ENCODE measurements at regions not wholly inside any gene's neighbourhood (a gene's known extent, or its start where the extent isn't known, plus 50 kb on each side); places are given as distances from the start of the nearest gene placed in this dataset.

- H3K36me3 ChIP-seq (ENCODE audit: control insufficient read depth in 2 of 2, extremely low read depth in 1 of 2, insufficient read depth in 2 of 2, low read length in 2 of 2): no peaks in the 10 kb centered on the region
- TF ChIP-seq MYC (IDR thresholded peaks at IDR 0.05; ENCODE audit: low read depth, low read length): no peak
- TF ChIP-seq POLR2A (IDR thresholded peaks at IDR 0.05; ENCODE audit: low read depth, low read length): no peak
- TF ChIP-seq GATA2 (IDR thresholded peaks at IDR 0.05; ENCODE audit: insufficient read depth, insufficient read length, low read depth, low read length): no peak
- no peak overlapping the region for H2AFZ ChIP-seq (ENCODE audit: low read depth, low read length)
- intact Hi-C loops (cut with micrococcal nuclease) (no loop called here), dilution Hi-C loops (cut with MboI; ENCODE audit: extremely low pct_ligation_motif_present, low sequenced_read_pairs) (no loop called here)
- CTCF ChIA-PET: no interaction called here
- no peak overlapping the region for H3K4me2 ChIP-seq (ENCODE audit: insufficient read depth, low read length)
- no peaks in the 10 kb centered on the region for H3K4me1 ChIP-seq (ENCODE audit: control insufficient read depth, extremely low read depth, insufficient read depth, low read length)
- FAIRE-seq (peak; percentile 47), DNase-seq (ENCODE audit: low read depth, low spot score) (no peak)
- H3K27me3 ChIP-seq (ENCODE audit: control insufficient read depth in 2 of 2, insufficient read depth in 2 of 2, low read length in 2 of 2): peaks cover 0 to 2% of the 10 kb centered on the region in 2 experiments
- no peaks in the 10 kb centered on the region for H4K20me1 ChIP-seq (replicated peaks; ENCODE audit: control insufficient read depth, extremely low read depth, insufficient read depth, low read length)
- POLR2A ChIA-PET: no interaction called here
- no peak overlapping the region for H3K4me3 ChIP-seq (replicated peaks in 1 of 3; ENCODE audit: insufficient read depth in 1 of 3, low read depth in 1 of 3, low read length in 3 of 3)
- H3K79me2 ChIP-seq (ENCODE audit: control insufficient read depth, insufficient read depth, low read length): no peaks in the 10 kb centered on the region
- H3K27ac ChIP-seq (ENCODE audit: insufficient read depth, low read depth, low read length): no peak overlapping the region
- no peaks in the 10 kb centered on the region for H3K9me3 ChIP-seq (replicated peaks; ENCODE audit: control insufficient read depth, insufficient read depth, low read length)
- no peak overlapping the region for H3K9ac ChIP-seq (replicated peaks; ENCODE audit: extremely low read depth, insufficient read depth, low read length)
- no TSS peak for BruUV-seq (replicated peaks)
- no peaks in the 10 kb centered on the region for H3K9me1 ChIP-seq (replicated peaks; ENCODE audit: control insufficient read depth, extremely low read depth, insufficient read depth, low read length)
These were observed 82.0 kb upstream of the JAK1 start for GRCh38 chr1:65048335-65048734.

DNA sequence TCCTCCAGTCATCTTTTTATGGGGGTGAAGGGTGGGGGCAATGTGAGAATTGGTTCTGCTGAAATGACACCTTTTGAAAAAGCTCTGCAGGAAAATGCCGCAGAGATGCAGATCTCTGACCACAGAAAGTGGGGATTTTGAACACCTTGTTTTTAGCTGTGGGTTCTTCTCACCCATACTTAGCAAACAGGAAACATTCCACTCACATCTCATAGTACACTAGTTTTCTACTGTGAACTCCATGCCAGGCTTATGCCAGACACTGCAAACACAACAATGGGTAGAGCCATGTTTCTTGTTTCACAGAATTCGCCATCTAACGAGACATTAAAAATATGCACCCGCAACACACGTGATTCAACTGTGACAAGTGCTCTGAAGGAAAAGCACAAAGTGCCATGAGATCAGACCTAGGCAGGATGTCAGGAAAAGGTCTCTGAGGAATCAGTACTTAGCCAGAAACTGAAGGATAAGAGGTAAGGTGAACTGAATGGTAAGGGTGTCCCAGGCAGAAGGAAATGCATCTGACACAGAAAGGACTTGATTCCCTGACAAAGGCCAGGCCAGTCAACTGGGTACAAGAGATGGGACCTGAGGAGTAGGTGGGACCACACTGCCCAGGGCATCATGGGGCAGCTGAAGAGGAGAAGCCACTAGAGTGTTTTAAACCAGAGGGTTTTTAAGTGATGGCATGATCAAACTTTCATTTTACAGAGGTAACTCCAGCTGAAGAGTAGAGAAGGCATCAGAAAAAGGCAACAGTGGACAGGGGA, 83.8 kb upstream of the JAK1 start:
- DNase-seq (ENCODE audit: low read depth, low spot score): no peak

More for the DNA sequence above, 83.8 kb upstream of the JAK1 start:
- BruUV-seq (replicated peaks): no TSS peak
- dilution Hi-C loops (cut with MboI; ENCODE audit: extremely low pct_ligation_motif_present, low sequenced_read_pairs) (no loop called here), intact Hi-C loops (cut with micrococcal nuclease) (no loop called here)
- Histone ChIP-seq H3K4me2 (ENCODE audit: insufficient read depth, low read length) (no peak overlapping the region), H3K9me1 (replicated peaks; ENCODE audit: control insufficient read depth, extremely low read depth, insufficient read depth, low read length) (no peaks in the 10 kb centered on the region), H3K27me3 (ENCODE audit: control insufficient read depth in 2 of 2, insufficient read depth in 2 of 2, low read length in 2 of 2) (peaks cover 0 to 2% of the 10 kb centered on the region in 2 experiments), H2AFZ (ENCODE audit: low read depth, low read length) (no peak overlapping the region), H3K9ac (replicated peaks; ENCODE audit: extremely low read depth, insufficient read depth, low read length) (no peak overlapping the region), H3K4me1 (ENCODE audit: control insufficient read depth, extremely low read depth, insufficient read depth, low read length) (no peaks in the 10 kb centered on the region), H4K20me1 (replicated peaks; ENCODE audit: control insufficient read depth, extremely low read depth, insufficient read depth, low read length) (no peaks in the 10 kb centered on the region), H3K4me3 (replicated peaks in 1 of 3; ENCODE audit: insufficient read depth in 1 of 3, low read depth in 1 of 3, low read length in 3 of 3) (no peak overlapping the region), H3K9me3 (replicated peaks; ENCODE audit: control insufficient read depth, insufficient read depth, low read length) (no peaks in the 10 kb centered on the region), H3K79me2 (ENCODE audit: control insufficient read depth, insufficient read depth, low read length) (no peaks in the 10 kb centered on the region), H3K36me3 (ENCODE audit: control insufficient read depth in 2 of 2, extremely low read depth in 1 of 2, insufficient read depth in 2 of 2, low read length in 2 of 2) (no peaks in the 10 kb centered on the region), H3K27ac (ENCODE audit: insufficient read depth, low read depth, low read length) (no peak overlapping the region)
- ChIA-PET POLR2A (no interaction called here), CTCF (interaction anchor here (2.2 kb wide), 1 partner anchor 25 kb away, joined by 6 read pairs; no protein-coding TSS in a partner anchor)
- TF ChIP-seq JUN (IDR thresholded peaks at IDR 0.05; ENCODE audit: borderline replicate concordance, insufficient read depth, insufficient read length, low read depth): no peak
- no peak for TF ChIP-seq EZH2 (IDR thresholded peaks at IDR 0.05; ENCODE audit: borderline replicate concordance, low read depth, low read length, severe bottlenecking)
- no peak for TF ChIP-seq MYC (IDR thresholded peaks at IDR 0.05; ENCODE audit: low read depth, low read length)
- no peak for TF ChIP-seq POLR2AphosphoS5 (IDR thresholded peaks at IDR 0.05; ENCODE audit: insufficient read depth, low read depth, low read length)
- TF ChIP-seq, protein P1, sequence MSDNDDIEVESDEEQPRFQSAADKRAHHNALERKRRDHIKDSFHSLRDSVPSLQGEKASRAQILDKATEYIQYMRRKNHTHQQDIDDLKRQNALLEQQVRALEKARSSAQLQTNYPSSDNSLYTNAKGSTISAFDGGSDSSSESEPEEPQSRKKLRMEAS (IDR thresholded peaks at IDR 0.05; ENCODE audit: insufficient read depth, insufficient read length): no peak
- no peak for TF ChIP-seq POLR2A (IDR thresholded peaks at IDR 0.05; ENCODE audit: low read depth, low read length)
- TF ChIP-seq, protein P2, sequence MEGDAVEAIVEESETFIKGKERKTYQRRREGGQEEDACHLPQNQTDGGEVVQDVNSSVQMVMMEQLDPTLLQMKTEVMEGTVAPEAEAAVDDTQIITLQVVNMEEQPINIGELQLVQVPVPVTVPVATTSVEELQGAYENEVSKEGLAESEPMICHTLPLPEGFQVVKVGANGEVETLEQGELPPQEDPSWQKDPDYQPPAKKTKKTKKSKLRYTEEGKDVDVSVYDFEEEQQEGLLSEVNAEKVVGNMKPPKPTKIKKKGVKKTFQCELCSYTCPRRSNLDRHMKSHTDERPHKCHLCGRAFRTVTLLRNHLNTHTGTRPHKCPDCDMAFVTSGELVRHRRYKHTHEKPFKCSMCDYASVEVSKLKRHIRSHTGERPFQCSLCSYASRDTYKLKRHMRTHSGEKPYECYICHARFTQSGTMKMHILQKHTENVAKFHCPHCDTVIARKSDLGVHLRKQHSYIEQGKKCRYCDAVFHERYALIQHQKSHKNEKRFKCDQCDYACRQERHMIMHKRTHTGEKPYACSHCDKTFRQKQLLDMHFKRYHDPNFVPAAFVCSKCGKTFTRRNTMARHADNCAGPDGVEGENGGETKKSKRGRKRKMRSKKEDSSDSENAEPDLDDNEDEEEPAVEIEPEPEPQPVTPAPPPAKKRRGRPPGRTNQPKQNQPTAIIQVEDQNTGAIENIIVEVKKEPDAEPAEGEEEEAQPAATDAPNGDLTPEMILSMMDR (IDR thresholded peaks at IDR 0.05; ENCODE audit: extremely low read depth in 1 of 2, insufficient read depth in 1 of 2, low read depth in 1 of 2, low read length in 2 of 2): no peak
- no peak for TF ChIP-seq GATA2 (IDR thresholded peaks at IDR 0.05; ENCODE audit: insufficient read depth, insufficient read length, low read depth, low read length)
- FAIRE-seq: no peak
